DOHH2 (cell line): ENCODE measurements at regions not wholly inside any gene's neighbourhood (a gene's known extent, or its start where the extent isn't known, plus 50 kb on each side); places are given as distances from the start of the nearest gene placed in this dataset.
"Not testable (repeated sequence)": the region's sequence is repeated elsewhere in the genome, so short reads cannot be mapped to it uniquely, and the experiment has no call there.

ENCODE experiments used
- H3F3A ChIP-seq: fragments of 200-600 bp; sonication (generic), shearing (Covaris generic); 2 replicates; pipeline ENCODE4 v1.6.0; 2016; ENCODE audit warnings: antibody characterized with exemption, mild to moderate bottlenecking; ENCODE audit not compliant: control insufficient read depth, insufficient read depth
- H3K27ac ChIP-seq: fragments of 200-600 bp; sonication (generic); 2 replicates; pipeline ENCODE4 v1.5.1; 2014; ENCODE audit warnings: low read depth, mild to moderate bottlenecking, low read length, moderate library complexity
- H3K27me3 ChIP-seq: fragments of 200-600 bp; sonication (generic); 2 replicates; pipeline ENCODE4 v1.6.1; 2014; ENCODE audit warnings: mild to moderate bottlenecking, low read length, mixed read lengths; ENCODE audit not compliant: control insufficient read depth
- H3K36me3 ChIP-seq: fragments of 200-600 bp; sonication (generic); 2 replicates; pipeline ENCODE4 v1.6.1; 2014; ENCODE audit warnings: mild to moderate bottlenecking, low read length, moderate library complexity, mixed read lengths; ENCODE audit not compliant: control insufficient read depth
- H3K4me1 ChIP-seq: fragments of 200-600 bp; sonication (generic); 2 replicates; pipeline ENCODE4 v1.6.1; 2014; ENCODE audit warnings: mild to moderate bottlenecking, low read length, mixed read lengths; ENCODE audit not compliant: control insufficient read depth
- H3K4me2 ChIP-seq: fragments of 200-600 bp; sonication (generic); 2 replicates; pipeline ENCODE4 v1.6.0; 2014; ENCODE audit warnings: mild to moderate bottlenecking, low read length, moderate library complexity
- H3K4me3 ChIP-seq: fragments of 200-600 bp; sonication (generic); 2 replicates; pipeline ENCODE4 v1.5.1; 2014; ENCODE audit warnings: mild to moderate bottlenecking, low read length, mixed read lengths
- H3K79me2 ChIP-seq: fragments of 200-600 bp; sonication (generic); 2 replicates; pipeline ENCODE4 v1.6.1; 2014; ENCODE audit warnings: mild to moderate bottlenecking, low read length, mixed read lengths; ENCODE audit not compliant: control insufficient read depth
- H3K9me2 ChIP-seq: fragments of 200-600 bp; sonication (generic); replicated peaks from 2 replicates; pipeline ENCODE4 v1.6.1; 2014; ENCODE audit warnings: mild to moderate bottlenecking, low read length, mixed read lengths; ENCODE audit not compliant: control insufficient read depth
- H3K9me3 ChIP-seq: fragments of 200-600 bp; sonication (generic); 2 replicates; pipeline ENCODE4 v1.6.1; 2014; ENCODE audit warnings: antibody characterized with exemption, low read length, mixed read lengths; ENCODE audit not compliant: control insufficient read depth, insufficient read depth
- H4K20me1 ChIP-seq: fragments of 200-600 bp; sonication (generic); 2 replicates; pipeline ENCODE4 v1.6.0; 2014; ENCODE audit warnings: low read depth, mild to moderate bottlenecking, antibody characterized with exemption, low read length, moderate library complexity; ENCODE audit not compliant: control insufficient read depth, insufficient read depth
- CTCF ChIP-seq: fragments of 200-600 bp; sonication (generic); IDR thresholded peaks from one replicate; pipeline ENCODE4 v1.5.1; 2014; ENCODE audit warnings: antibody characterized with exemption, mild to moderate bottlenecking, low read depth, low read length; ENCODE audit not compliant: poor library complexity, severe bottlenecking
- EZH2phosphoT487 ChIP-seq: fragments of 200-600 bp; sonication (generic); IDR thresholded peaks from 2 replicates; pipeline ENCODE4 v1.6.1; 2017; ENCODE audit warnings: borderline replicate concordance, mild to moderate bottlenecking, antibody characterized with exemption, low read length, moderate library complexity, mixed read lengths

- no peaks in the 10 kb centered on the region for H3K36me3 ChIP-seq
- no peak overlapping the region for H3K4me2 ChIP-seq
- TF ChIP-seq CTCF (no peak), EZH2phosphoT487 (no peak)
- H3K79me2 ChIP-seq, result no peaks in the 10 kb centered on the region
- no peaks in the 10 kb centered on the region for H3K27me3 ChIP-seq
- H3K4me3 ChIP-seq, result no peak overlapping the region
- H4K20me1 ChIP-seq, result no peaks in the 10 kb centered on the region
- no peaks in the 10 kb centered on the region for H3K9me2 ChIP-seq
- H3K9me3 ChIP-seq, result no peaks in the 10 kb centered on the region; the same call in 1 of the 2 replicates
- no peak overlapping the region for H3K27ac ChIP-seq
- H3K4me1 ChIP-seq, result no peaks in the 10 kb centered on the region
- no peaks in the 10 kb centered on the region for H3F3A ChIP-seq
Observed at GRCh38 chr5:156087577-156088110, 239.3 kb upstream of the SGCD start.

- H3F3A ChIP-seq, H3K9me2 ChIP-seq, H3K4me2 ChIP-seq, H3K36me3 ChIP-seq, H3K9me3 ChIP-seq, H3K4me1 ChIP-seq, H3K27me3 ChIP-seq, H4K20me1 ChIP-seq, H3K4me3 ChIP-seq, H3K79me2 ChIP-seq, H3K27ac ChIP-seq: not testable (repeated sequence)
Observed at GRCh38 chr5:156089955-156090940, 236.7 kb upstream of the SGCD start.

GRCh38 chr5:156093024-156093423 is 233.9 kb upstream of the SGCD start:
- Histone ChIP-seq H3K27me3 (no peaks in the 10 kb centered on the region), H3K9me3 (no peaks in the 10 kb centered on the region; the same call in 1 of the 2 replicates), H3K36me3 (no peaks in the 10 kb centered on the region), H3K4me3 (no peak overlapping the region), H3F3A (no peaks in the 10 kb centered on the region), H3K4me2 (no peak overlapping the region), H3K79me2 (no peaks in the 10 kb centered on the region), H3K9me2 (no peaks in the 10 kb centered on the region), H3K27ac (no peak overlapping the region), H3K4me1 (no peaks in the 10 kb centered on the region), H4K20me1 (no peaks in the 10 kb centered on the region)
- TF ChIP-seq EZH2phosphoT487 (no peak), CTCF (no peak)

- Histone ChIP-seq H3K4me1 (no peaks in the 10 kb centered on the region), H3F3A (no peaks in the 10 kb centered on the region), H3K4me3 (no peak overlapping the region), H3K79me2 (no peaks in the 10 kb centered on the region), H4K20me1 (no peaks in the 10 kb centered on the region), H3K27ac (no peak overlapping the region), H3K27me3 (no peaks in the 10 kb centered on the region), H3K4me2 (no peak overlapping the region), H3K36me3 (no peaks in the 10 kb centered on the region), H3K9me2 (no peaks in the 10 kb centered on the region), H3K9me3 (no peaks in the 10 kb centered on the region; the same call in 1 of the 2 replicates)
- no peak for TF ChIP-seq EZH2phosphoT487
- no peak for TF ChIP-seq CTCF
Observed at GRCh38 chr5:156094001-156094400, 233.0 kb upstream of the SGCD start.
